GM12865 (cell line): ENCODE measurements at regions not wholly inside any gene's neighbourhood (a gene's known extent, or its start where the extent isn't known, plus 50 kb on each side); places are given as distances from the start of the nearest gene placed in this dataset.

Source experiments
- DNase-seq: peaks from one replicate; pipeline ENCODE4 v3.0.0; 2010; ENCODE audit warnings: low read depth
- H3K4me3 ChIP-seq: 2 replicates; pipeline ENCODE4 v1.5.1; 2011; ENCODE audit warnings: mild to moderate bottlenecking, low read depth, low read length, control low read depth
- TF ChIP-seq, protein P1 (sequence below): IDR thresholded peaks from 2 replicates; pipeline ENCODE4 v1.5.1; 2011; ENCODE audit warnings: low read length, control low read depth, low read depth, inconsistent platforms; ENCODE audit not compliant: insufficient read depth; ENCODE audit errors: missing control alignments

DNA sequence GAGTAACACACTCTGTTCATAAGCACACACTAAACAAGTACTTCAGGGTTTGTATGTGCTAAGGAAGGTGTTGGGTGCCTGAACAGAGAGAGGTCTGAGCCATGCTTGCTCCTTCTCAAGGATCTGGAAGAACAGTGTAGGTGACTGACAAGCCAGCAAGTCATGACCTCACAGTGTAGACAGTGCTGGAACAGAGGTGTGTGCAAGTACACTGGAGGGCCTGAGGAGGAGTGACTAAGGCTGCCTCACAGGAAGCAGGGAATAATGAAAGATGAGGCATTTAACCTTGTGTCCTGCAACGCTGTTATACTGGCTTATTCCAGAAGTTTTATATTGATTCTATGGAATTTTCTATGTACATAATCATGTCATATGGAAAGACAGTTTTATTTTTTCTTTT lies 83.9 kb downstream of the TMEM174 start:
- no peak for DNase-seq
- TF ChIP-seq, protein P1, sequence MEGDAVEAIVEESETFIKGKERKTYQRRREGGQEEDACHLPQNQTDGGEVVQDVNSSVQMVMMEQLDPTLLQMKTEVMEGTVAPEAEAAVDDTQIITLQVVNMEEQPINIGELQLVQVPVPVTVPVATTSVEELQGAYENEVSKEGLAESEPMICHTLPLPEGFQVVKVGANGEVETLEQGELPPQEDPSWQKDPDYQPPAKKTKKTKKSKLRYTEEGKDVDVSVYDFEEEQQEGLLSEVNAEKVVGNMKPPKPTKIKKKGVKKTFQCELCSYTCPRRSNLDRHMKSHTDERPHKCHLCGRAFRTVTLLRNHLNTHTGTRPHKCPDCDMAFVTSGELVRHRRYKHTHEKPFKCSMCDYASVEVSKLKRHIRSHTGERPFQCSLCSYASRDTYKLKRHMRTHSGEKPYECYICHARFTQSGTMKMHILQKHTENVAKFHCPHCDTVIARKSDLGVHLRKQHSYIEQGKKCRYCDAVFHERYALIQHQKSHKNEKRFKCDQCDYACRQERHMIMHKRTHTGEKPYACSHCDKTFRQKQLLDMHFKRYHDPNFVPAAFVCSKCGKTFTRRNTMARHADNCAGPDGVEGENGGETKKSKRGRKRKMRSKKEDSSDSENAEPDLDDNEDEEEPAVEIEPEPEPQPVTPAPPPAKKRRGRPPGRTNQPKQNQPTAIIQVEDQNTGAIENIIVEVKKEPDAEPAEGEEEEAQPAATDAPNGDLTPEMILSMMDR: no peak
- no peak overlapping the region for H3K4me3 ChIP-seq

- TF ChIP-seq, protein P1: no peak
- H3K4me3 ChIP-seq: no peak overlapping the region
- DNase-seq: no peak
Measured at GRCh38 chr5:73256462-73256861, 83.5 kb downstream of the TMEM174 start.

- DNase-seq: no peak
- no peak overlapping the region for H3K4me3 ChIP-seq
- TF ChIP-seq, protein P1: no peak
Measured at GRCh38 chr5:73256012-73256411, 83.0 kb downstream of the TMEM174 start.

- no peak for DNase-seq
- TF ChIP-seq, protein P1: no peak
- no peak overlapping the region for H3K4me3 ChIP-seq
Measured at GRCh38 chr5:73254642-73255041, 81.6 kb downstream of the TMEM174 start.

GRCh38 chr5:73253047-73253660 lies 80.2 kb downstream of the TMEM174 start:
- TF ChIP-seq, protein P1: no peak
- no peak for DNase-seq
- H3K4me3 ChIP-seq: no peak overlapping the region

DNA sequence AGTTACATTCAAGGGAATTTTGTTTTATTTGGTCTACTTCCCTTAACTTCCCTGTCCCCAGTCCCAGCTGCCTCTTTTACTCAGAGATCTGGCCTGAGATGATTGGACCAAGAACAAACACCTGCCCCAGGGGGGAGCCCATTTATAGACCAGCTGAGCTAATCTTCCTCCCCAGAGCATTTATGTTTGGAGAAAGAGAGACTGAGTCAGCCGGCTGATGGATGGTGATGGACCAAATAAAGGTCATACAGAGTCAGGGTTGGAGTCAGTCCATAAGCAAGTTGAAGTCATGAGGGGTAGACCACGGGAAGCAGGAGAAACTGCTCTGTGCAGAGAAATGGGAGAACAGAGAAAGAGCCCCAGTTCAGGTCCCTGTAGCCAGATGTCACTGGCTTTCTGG lies 77.7 kb downstream of the TMEM174 start:
- DNase-seq: no peak
- TF ChIP-seq, protein P1: no peak
- H3K4me3 ChIP-seq: no peak overlapping the region

DNA sequence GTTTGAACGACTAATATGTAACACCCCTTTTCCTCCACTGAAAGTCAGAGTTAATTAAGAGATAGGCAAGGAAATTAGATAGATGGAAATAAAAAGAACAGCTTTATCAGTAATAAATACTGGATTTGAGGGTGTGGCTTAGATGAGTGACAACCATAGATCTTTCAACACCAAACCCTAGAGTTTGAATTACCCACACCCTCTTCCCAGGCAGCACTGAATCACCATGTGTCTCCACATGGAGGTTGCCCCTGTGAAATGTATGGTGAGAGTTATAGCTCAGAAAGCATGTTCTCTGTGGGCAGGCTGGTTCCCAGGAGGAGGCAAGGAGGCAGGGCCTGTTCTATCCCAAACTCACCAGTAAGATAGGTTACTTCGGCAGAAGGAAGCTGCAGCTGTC lies 69.7 kb downstream of the TMEM174 start:
- no peak for DNase-seq
- no peak overlapping the region for H3K4me3 ChIP-seq
- TF ChIP-seq, protein P1: no peak
